ENCODE measurements at regions not wholly inside any gene's neighbourhood (a gene's known extent, or its start where the extent isn't known, plus 50 kb on each side); places are given as distances from the start of the nearest gene placed in this dataset.

DNA sequence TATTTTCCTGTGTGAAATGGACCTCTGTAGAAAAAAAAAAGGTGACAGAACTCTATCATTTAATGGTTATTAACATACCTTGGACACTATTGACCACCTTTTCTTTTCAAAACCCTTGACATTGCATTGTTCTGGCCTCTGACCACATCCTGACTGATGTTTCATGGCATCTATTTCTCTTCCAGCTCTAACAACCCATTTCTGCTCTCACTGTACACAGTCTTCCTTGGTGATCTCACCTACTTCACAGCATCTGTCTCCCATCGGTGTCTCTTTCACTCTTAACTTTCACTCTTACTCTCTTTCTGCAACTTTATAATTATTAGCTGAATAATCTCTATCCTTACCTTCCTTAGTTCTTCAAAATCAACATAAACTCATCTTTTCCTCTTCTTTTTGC, 217.4 kb upstream of the CD96 start:
- Histone ChIP-seq H3K79me2 (ENCODE audit: insufficient read depth, low read length) (no peaks in the 10 kb centered on the region), H2AFZ (ENCODE audit: low read depth, low read length, poor library complexity, severe bottlenecking) (no peak overlapping the region), H4K20me1 (ENCODE audit: insufficient read depth) (no peaks in the 10 kb centered on the region), H3K4me1 (ENCODE audit: control insufficient read depth in 1 of 2, insufficient read depth in 2 of 2, low read length in 2 of 2) (peaks cover 7 to 12% of the 10 kb centered on the region in 2 experiments; a peak in 2 of 4 replicates), H3K9me3 (ENCODE audit: control insufficient read depth in 1 of 2, insufficient read depth in 1 of 2, low read depth in 1 of 2, low read length in 2 of 2) (no peaks in the 10 kb centered on the region), H3K27ac (ENCODE audit: low read depth, low read length) (no peak overlapping the region), H3K9ac (ENCODE audit: low read length) (no peak overlapping the region), H3K36me3 (ENCODE audit: control insufficient read depth in 1 of 2, insufficient read depth in 2 of 2, low read length in 2 of 2) (no peaks in the 10 kb centered on the region), H3K4me3 (replicated peaks in 1 of 2; ENCODE audit: low read depth in 1 of 2, low read length in 2 of 2) (no peak overlapping the region), H3K9me2 (ENCODE audit: insufficient read depth) (no peaks in the 10 kb centered on the region), H3K4me2 (ENCODE audit: low read length) (no peak overlapping the region), H3K27me3 (ENCODE audit: insufficient read depth, low read length) (no peaks in the 10 kb centered on the region)
- CTCF ChIA-PET: no interaction called here
- ATAC-seq (no peak), DNase-seq (ENCODE audit: low read depth, low spot score) (no peak)
- RAD21 ChIA-PET (ENCODE audit: low non-redundant PET in 1 of 2, low total read pairs in 2 of 2, uncharacterized antibody in 2 of 2, unreplicated experiment in 2 of 2): no interaction called here
- BruUV-seq (replicated peaks): no TSS peak
- POLR2A ChIA-PET: no interaction called here
- no peak for TF ChIP-seq EZH2phosphoT487 (IDR thresholded peaks at IDR 0.05; ENCODE audit: borderline replicate concordance)
- no peak for TF ChIP-seq SRF (IDR thresholded peaks at IDR 0.05; ENCODE audit: low read depth)
- TF ChIP-seq SIN3A (IDR thresholded peaks at IDR 0.05; ENCODE audit: low read depth): no peak
- no peak for TF ChIP-seq TCF7L2 (IDR thresholded peaks at IDR 0.05; ENCODE audit: borderline replicate concordance, extremely low read depth, insufficient read depth, insufficient read length)
- no peak for TF ChIP-seq FOSL1 (IDR thresholded peaks at IDR 0.05; ENCODE audit: low read depth)
- no peak for TF ChIP-seq RAD21 (IDR thresholded peaks at IDR 0.05; ENCODE audit: low read depth)
- TF ChIP-seq ELF1 (IDR thresholded peaks at IDR 0.05; ENCODE audit: borderline replicate concordance, low read depth): no peak
- TF ChIP-seq, protein P1, sequence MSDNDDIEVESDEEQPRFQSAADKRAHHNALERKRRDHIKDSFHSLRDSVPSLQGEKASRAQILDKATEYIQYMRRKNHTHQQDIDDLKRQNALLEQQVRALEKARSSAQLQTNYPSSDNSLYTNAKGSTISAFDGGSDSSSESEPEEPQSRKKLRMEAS (IDR thresholded peaks at IDR 0.05): no peak
- no peak for TF ChIP-seq CEBPB (IDR thresholded peaks at IDR 0.05; ENCODE audit: low read depth)
- TF ChIP-seq JUND (IDR thresholded peaks at IDR 0.05): no peak
- no peak for TF ChIP-seq ZFX (IDR thresholded peaks at IDR 0.05)
- TF ChIP-seq SP1 (IDR thresholded peaks at IDR 0.05; ENCODE audit: low read depth): no peak
- no peak for TF ChIP-seq POLR2A (IDR thresholded peaks at IDR 0.05; ENCODE audit: borderline replicate concordance, extremely low read depth, insufficient read depth, insufficient read length)
- TF ChIP-seq ZNF274 (IDR thresholded peaks at IDR 0.05; ENCODE audit: low read depth, low read length): no peak
- TF ChIP-seq POLR2AphosphoS5 (IDR thresholded peaks at IDR 0.05; ENCODE audit: low read depth, low read length): no peak
- intact Hi-C loops (cut with micrococcal nuclease): no loop called here

All from HCT116 (cell line).